CD4-positive, alpha-beta T cell (primary cell): ENCODE measurements at regions not wholly inside any gene's neighbourhood (a gene's known extent, or its start where the extent isn't known, plus 50 kb on each side); places are given as distances from the start of the nearest gene placed in this dataset.
"Not testable (repeated sequence)": the region's sequence is repeated elsewhere in the genome, so short reads cannot be mapped to it uniquely, and the experiment has no call there.

ENCODE experiments used
- ATAC-seq: fragments of 200-7000 bp; cut with Tn5 transposase; one replicate; pipeline ENCODE4 v1.10.0; 2022; ENCODE audit warnings: mild to moderate bottlenecking; ENCODE audit not compliant: poor library complexity
- CTCF ChIA-PET: fragments of 350-600 bp; sonication (Branson Sonifier 250); formaldehyde crosslinking; loops from one replicate; lab custom pipeline; 2021; ENCODE audit warnings: antibody characterized with exemption, inconsistent platforms; lab: Charles Lee
- POLR2A ChIA-PET: fragments of 350-600 bp; sonication (Branson Sonifier 250); formaldehyde crosslinking; loops from one replicate; lab custom pipeline; 2021; ENCODE audit warnings: antibody characterized with exemption, inconsistent platforms; lab: Charles Lee
- DNase-seq, 14 experiments: peaks; one replicate each; pipeline ENCODE4 v3.0.0-alpha.2; 2013 to 2020; ENCODE audit warnings: mixed read lengths in 2 of 14
- H3K27ac ChIP-seq, 2 donors: one replicate each; pipeline versions ENCODE4 v1.5.1 to v1.7.0; 2013; ENCODE audit warnings: low read length in 2 of 2, low read depth in 1 of 2, mild to moderate bottlenecking in 1 of 2
- H3K27me3 ChIP-seq, 2 experiments: 1 replicate in 1 of 2; 2 replicates in 1 of 2; pipeline versions ENCODE4 v1.6.1 to v1.7.0; 2013; ENCODE audit warnings: low read length in 2 of 2, control low read depth in 1 of 2, mild to moderate bottlenecking in 1 of 2, moderate library complexity in 1 of 2; ENCODE audit not compliant: insufficient read depth in 2 of 2, control insufficient read depth in 1 of 2
- H3K36me3 ChIP-seq: one replicate; pipeline ENCODE4 v1.6.1; 2013; ENCODE audit warnings: low read length, control low read depth; ENCODE audit not compliant: insufficient read depth
- H3K4me1 ChIP-seq: one replicate; pipeline ENCODE4 v1.6.1; 2013; ENCODE audit warnings: low read length, control low read depth; ENCODE audit not compliant: insufficient read depth
- H3K4me3 ChIP-seq: one replicate; pipeline ENCODE4 v1.5.1; 2013; ENCODE audit warnings: mild to moderate bottlenecking, low read length, moderate library complexity
- H3K9me3 ChIP-seq, 2 experiments: 1 replicate in 1 of 2; 2 replicates in 1 of 2; pipeline versions ENCODE4 v1.6.1 to v1.7.0; 2013; ENCODE audit warnings: low read length in 2 of 2, mild to moderate bottlenecking in 2 of 2, control low read depth in 1 of 2, moderate library complexity in 1 of 2; ENCODE audit not compliant: control insufficient read depth in 1 of 2, insufficient read depth in 1 of 2
- H3K27ac Mint-ChIP-seq: one replicate; pipeline ENCODE4 v1.8.0; 2020; ENCODE audit warnings: mixed read lengths
- H3K27me3 Mint-ChIP-seq: one replicate; pipeline ENCODE4 v1.8.0; 2021; ENCODE audit warnings: mixed read lengths
- H3K36me3 Mint-ChIP-seq: one replicate; pipeline ENCODE4 v1.8.0; 2021; ENCODE audit warnings: low read depth, mixed read lengths
- H3K4me1 Mint-ChIP-seq: one replicate; pipeline ENCODE4 v1.8.0; 2021; ENCODE audit warnings: low read depth, mixed read lengths
- H3K4me3 Mint-ChIP-seq: one replicate; pipeline ENCODE4 v1.8.0; 2020; ENCODE audit warnings: mild to moderate bottlenecking, mixed read lengths
- H3K9me3 Mint-ChIP-seq: one replicate; pipeline ENCODE4 v1.8.0; 2020; ENCODE audit warnings: mixed read lengths
- intact Hi-C, 2 experiments: fragments of 100-400 bp; cut with DNase I in 1 of 2; cut with micrococcal nuclease in 1 of 2; formaldehyde crosslinking; loops; one replicate each; pipeline versions ENCODE4 v1.15.1 to v1.9.0; 2023 to 2025; cut with DNase I, micrococcal nuclease

- intact Hi-C loops, result not testable (repeated sequence)
Observed at GRCh38 chr1:149213673-149214072, 110.3 kb upstream of the NBPF9 start.

GRCh38 chr1:149218080-149218988 is 115.0 kb upstream of the NBPF9 start:
- H3K27ac Mint-ChIP-seq, H3K9me3 Mint-ChIP-seq, H3K36me3 Mint-ChIP-seq, H3K4me1 ChIP-seq, CTCF ChIA-PET, H3K4me3 ChIP-seq, intact Hi-C loops, H3K36me3 ChIP-seq, H3K27me3 ChIP-seq, H3K27ac ChIP-seq, H3K9me3 ChIP-seq, H3K27me3 Mint-ChIP-seq, POLR2A ChIA-PET, DNase-seq, H3K4me3 Mint-ChIP-seq, H3K4me1 Mint-ChIP-seq: not testable (repeated sequence)
- ATAC-seq, result peak; percentile 49

More at GRCh38 chr1:149213673-149214072, 110.3 kb upstream of the NBPF9 start:
- H3K9me3 Mint-ChIP-seq, H3K27ac ChIP-seq, H3K4me3 ChIP-seq, H3K27me3 Mint-ChIP-seq, H3K4me3 Mint-ChIP-seq, POLR2A ChIA-PET, ATAC-seq, H3K27ac Mint-ChIP-seq, H3K27me3 ChIP-seq, H3K4me1 Mint-ChIP-seq, H3K9me3 ChIP-seq, H3K4me1 ChIP-seq, CTCF ChIA-PET, DNase-seq, H3K36me3 Mint-ChIP-seq, H3K36me3 ChIP-seq: not testable (repeated sequence)

GRCh38 chr1:149219539-149219938 is 116.2 kb upstream of the NBPF9 start:
- CTCF ChIA-PET, H3K27ac ChIP-seq, POLR2A ChIA-PET: not testable (repeated sequence)

GRCh38 chr1:149220463-149221074 is 117.2 kb upstream of the NBPF9 start:
- H3K27ac Mint-ChIP-seq, H3K4me1 Mint-ChIP-seq, CTCF ChIA-PET, H3K4me1 ChIP-seq, intact Hi-C loops, DNase-seq, H3K27ac ChIP-seq, POLR2A ChIA-PET, H3K27me3 ChIP-seq, ATAC-seq, H3K4me3 Mint-ChIP-seq, H3K27me3 Mint-ChIP-seq, H3K36me3 Mint-ChIP-seq, H3K9me3 ChIP-seq, H3K36me3 ChIP-seq, H3K4me3 ChIP-seq, H3K9me3 Mint-ChIP-seq: not testable (repeated sequence)

More at GRCh38 chr1:149219539-149219938, 116.2 kb upstream of the NBPF9 start:
- H3K9me3 Mint-ChIP-seq, DNase-seq, H3K4me3 Mint-ChIP-seq, H3K27me3 ChIP-seq, H3K9me3 ChIP-seq, H3K4me3 ChIP-seq, H3K27ac Mint-ChIP-seq, H3K36me3 Mint-ChIP-seq, H3K27me3 Mint-ChIP-seq, H3K4me1 Mint-ChIP-seq, intact Hi-C loops, ATAC-seq, H3K36me3 ChIP-seq, H3K4me1 ChIP-seq: not testable (repeated sequence)

GRCh38 chr1:149227933-149228665 is 124.7 kb upstream of the NBPF9 start:
- not testable (repeated sequence) for H3K4me3 Mint-ChIP-seq

GRCh38 chr1:149228672-149229585 is 125.6 kb upstream of the NBPF9 start:
- not testable (repeated sequence) for H3K36me3 Mint-ChIP-seq, H3K27ac Mint-ChIP-seq
- ATAC-seq, result peak; percentile 73

More at GRCh38 chr1:149227933-149228665, 124.7 kb upstream of the NBPF9 start:
- H3K9me3 ChIP-seq, H3K4me1 ChIP-seq, H3K27me3 ChIP-seq, ATAC-seq, intact Hi-C loops, H3K27ac Mint-ChIP-seq, H3K36me3 ChIP-seq, H3K27me3 Mint-ChIP-seq, H3K4me1 Mint-ChIP-seq, H3K4me3 ChIP-seq, POLR2A ChIA-PET, H3K9me3 Mint-ChIP-seq, DNase-seq, H3K36me3 Mint-ChIP-seq, CTCF ChIA-PET, H3K27ac ChIP-seq: not testable (repeated sequence)

More at GRCh38 chr1:149228672-149229585, 125.6 kb upstream of the NBPF9 start:
- H3K4me3 Mint-ChIP-seq, H3K4me1 ChIP-seq, H3K9me3 ChIP-seq, H3K27me3 ChIP-seq, H3K4me3 ChIP-seq, H3K27ac ChIP-seq, H3K36me3 ChIP-seq, H3K9me3 Mint-ChIP-seq, intact Hi-C loops, CTCF ChIA-PET, H3K4me1 Mint-ChIP-seq, H3K27me3 Mint-ChIP-seq, POLR2A ChIA-PET, DNase-seq: not testable (repeated sequence)
